ENCODE measurements at regions not wholly inside any gene's neighbourhood (a gene's known extent, or its start where the extent isn't known, plus 50 kb on each side); places are given as distances from the start of the nearest gene placed in this dataset.

DNA sequence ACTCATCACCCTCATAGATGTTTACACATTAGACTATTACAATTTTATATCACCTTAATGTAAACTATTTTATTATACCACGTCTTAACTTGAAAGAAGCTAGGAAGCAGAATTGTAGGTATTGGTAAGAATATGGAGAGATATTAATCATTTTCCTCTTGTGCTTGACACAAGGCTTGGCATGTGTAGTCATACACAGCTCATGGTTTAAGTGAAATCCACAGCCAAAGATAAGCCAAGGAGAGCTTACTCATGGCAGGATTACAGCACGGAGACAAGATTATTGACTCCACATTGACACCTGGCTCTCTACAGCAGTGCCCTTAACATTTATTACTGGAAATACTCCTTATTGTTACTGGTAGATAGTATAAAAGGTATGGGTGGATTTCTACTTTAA lies 68.4 kb upstream of the ADGRL4 start (continued):
- TF ChIP-seq CBX8 (IDR thresholded peaks at IDR 0.05; ENCODE audit: borderline replicate concordance, low read depth, low read length): no peak

DNA sequence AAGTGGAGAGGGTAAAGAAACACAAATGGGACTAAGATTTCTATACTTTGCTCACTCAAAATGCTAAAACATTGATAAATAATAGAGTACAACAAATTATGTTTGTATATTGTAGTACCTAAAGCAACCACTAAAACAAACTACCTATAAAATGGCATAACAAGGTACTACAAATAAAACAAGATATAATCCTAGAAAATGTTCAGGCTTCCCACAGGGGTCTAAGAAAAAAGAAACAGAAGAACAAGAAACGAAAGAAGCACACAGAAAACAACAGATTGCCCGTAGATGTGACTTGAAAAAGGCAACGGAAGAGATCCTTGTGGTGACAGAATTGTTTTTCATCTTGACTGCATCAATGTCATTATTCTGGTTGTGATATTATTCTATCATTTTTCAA lies 63.3 kb upstream of the ADGRL4 start:
- ChIA-PET POLR2A (ENCODE audit: partially characterized antibody) (no interaction called here), CTCF (ENCODE audit: partially characterized antibody) (interaction anchor here (0.9 to 1.8 kb wide), 2 partner anchors 17 to 19 kb away, joined by 3 to 6 read pairs; no protein-coding TSS in a partner anchor)
- FAIRE-seq (no peak), DNase-seq (ENCODE audit: low read depth in 1 of 2, low spot score in 2 of 2) (no peak)
- no peak overlapping the region for H3K4me3 ChIP-seq (ENCODE audit: extremely low read depth in 1 of 4, insufficient read depth in 2 of 4, low read depth in 3 of 4, low read length in 4 of 4)
- no peak overlapping the region for H2BK120ac ChIP-seq (replicated peaks; ENCODE audit: low read depth, low read length)
- H3K79me2 ChIP-seq (ENCODE audit: control insufficient read depth in 1 of 2, insufficient read depth in 2 of 2, low read length in 2 of 2): no peaks in the 10 kb centered on the region
- H4K5ac ChIP-seq (ENCODE audit: insufficient read length, low read depth, low read length): no peak overlapping the region
- no peak overlapping the region for H2BK15ac ChIP-seq (ENCODE audit: low read length)
- H3K9ac ChIP-seq (replicated peaks in 1 of 4; ENCODE audit: extremely low read depth in 1 of 4, low read depth in 3 of 4, low read length in 3 of 4): no peak overlapping the region
- WGBS, 2 experiments (ENCODE audit: extremely low coverage in 1 of 2, insufficient coverage in 1 of 2, insufficient read length in 1 of 2, insufficient replicate concordance in 2 of 2, low coverage in 1 of 2, low lambda C conversion rate in 2 of 2, missing lambda C conversion rate in 1 of 2): 89% methylated on average over 3 of the region's 3 CpGs; no CpG with 5 or more reads in 1 of the 2 experiments
- H3K14ac ChIP-seq (ENCODE audit: insufficient read length): no peak overlapping the region
- no peak overlapping the region for H4K8ac ChIP-seq (ENCODE audit: extremely low read depth, insufficient read depth, low read length)
- no peak overlapping the region for H2AK5ac ChIP-seq (ENCODE audit: low read depth, low read length)
- H3K27me3 ChIP-seq (replicated peaks in 1 of 4; ENCODE audit: control insufficient read depth in 3 of 4, extremely low read depth in 1 of 4, insufficient read depth in 3 of 4, low read length in 3 of 4): no peaks in the 10 kb centered on the region
- H3K4me2 ChIP-seq (ENCODE audit: insufficient read depth in 1 of 2, low read depth in 2 of 2, low read length in 2 of 2): no peak overlapping the region
- no peak overlapping the region for H2AFZ ChIP-seq (ENCODE audit: low read length)
- no peaks in the 10 kb centered on the region for H3K9me3 ChIP-seq (ENCODE audit: insufficient read depth in 2 of 2, low read depth in 1 of 2, low read length in 1 of 2)
- no peaks in the 10 kb centered on the region for H4K20me1 ChIP-seq (replicated peaks in 1 of 2; ENCODE audit: control insufficient read depth in 1 of 2, insufficient read depth in 2 of 2, low read length in 2 of 2)
- H3K36me3 ChIP-seq (ENCODE audit: control insufficient read depth in 2 of 4, insufficient read depth in 4 of 4, low read length in 3 of 4): no peaks in the 10 kb centered on the region
- H3K4ac ChIP-seq (replicated peaks; ENCODE audit: insufficient read length, low read depth, low read length): no peak overlapping the region
- TF ChIP-seq HDAC2 (IDR thresholded peaks at IDR 0.05; ENCODE audit: borderline replicate concordance in 1 of 2, low read depth in 2 of 2, low read length in 2 of 2) (no peak), PHF8 (conservative IDR thresholded peaks at IDR 0.05; ENCODE audit: low read depth, low read length) (no peak), JUND (IDR thresholded peaks at IDR 0.05; ENCODE audit: low read length) (no peak), EGR1 (IDR thresholded peaks at IDR 0.05; ENCODE audit: borderline replicate concordance, low read depth, low read length) (no peak), SP1 (IDR thresholded peaks at IDR 0.05; ENCODE audit: low read depth, low read length) (no peak), BCL11A (IDR thresholded peaks at IDR 0.05; ENCODE audit: low read depth in 2 of 2, low read length in 2 of 2) (no peak)
- no peak overlapping the region for H2BK5ac ChIP-seq (ENCODE audit: low read depth, low read length)
- no peak overlapping the region for H3K23ac ChIP-seq (ENCODE audit: insufficient read length)
- H3K56ac ChIP-seq (replicated peaks; ENCODE audit: insufficient read length, low read depth, low read length): no peak overlapping the region
- H3K79me1 ChIP-seq (ENCODE audit: low read depth, low read length): no peaks in the 10 kb centered on the region
- H2BK20ac ChIP-seq (ENCODE audit: low read length): no peak overlapping the region
- no peaks in the 10 kb centered on the region for H3K4me1 ChIP-seq (replicated peaks in 1 of 4; ENCODE audit: control insufficient read depth in 3 of 4, insufficient read depth in 4 of 4, low read length in 3 of 4)
- no peak overlapping the region for H2BK12ac ChIP-seq (ENCODE audit: low read depth, low read length)
- H3K27ac ChIP-seq (ENCODE audit: low read depth, low read length): no peak overlapping the region
- H3K18ac ChIP-seq (ENCODE audit: extremely low read depth, low read length): no peak overlapping the region
- H3K23me2 ChIP-seq (ENCODE audit: low read depth, low read length): no peaks in the 10 kb centered on the region
- H4K91ac ChIP-seq (replicated peaks; ENCODE audit: insufficient read length, low read length): no peak overlapping the region

Data from H1 (cell line).